Mucosa of rectum (tissue), 2 donors: ENCODE measurements at regions not wholly inside any gene's neighbourhood (a gene's known extent, or its start where the extent isn't known, plus 50 kb on each side); places are given as distances from the start of the nearest gene placed in this dataset.
"Not testable (repeated sequence)": the region's sequence is repeated elsewhere in the genome, so short reads cannot be mapped to it uniquely, and the experiment has no call there.

Source experiments
- H3K27ac ChIP-seq, 2 donors: one replicate each; pipeline ENCODE4 v1.7.0; 2013; ENCODE audit warnings: inconsistent platforms in 2 of 2, low read depth in 2 of 2, low read length in 2 of 2
- H3K27me3 ChIP-seq, 2 donors: one replicate each; pipeline ENCODE4 v1.7.0; 2013; ENCODE audit warnings: low read length in 2 of 2; ENCODE audit not compliant: control insufficient read depth in 2 of 2, insufficient read depth in 2 of 2
- H3K36me3 ChIP-seq, 2 donors: one replicate each; pipeline ENCODE4 v1.7.0; 2013; ENCODE audit warnings: low read length in 2 of 2; ENCODE audit not compliant: control insufficient read depth in 2 of 2, insufficient read depth in 2 of 2
- H3K4me1 ChIP-seq, 2 donors: one replicate each; pipeline ENCODE4 v1.7.0; 2013; ENCODE audit warnings: low read length in 2 of 2, mild to moderate bottlenecking in 1 of 2; ENCODE audit not compliant: control insufficient read depth in 2 of 2, insufficient read depth in 2 of 2
- H3K4me3 ChIP-seq, 2 donors: one replicate each; pipeline ENCODE4 v1.7.0; 2013; ENCODE audit warnings: low read length in 2 of 2
- H3K9ac ChIP-seq, 2 donors: one replicate each; pipeline ENCODE4 v1.7.0; 2013; ENCODE audit warnings: low read length in 2 of 2, low read depth in 1 of 2, mild to moderate bottlenecking in 1 of 2
- H3K9me3 ChIP-seq, 2 donors: one replicate each; pipeline ENCODE4 v1.7.0; 2013; ENCODE audit warnings: low read length in 2 of 2; ENCODE audit not compliant: control insufficient read depth in 2 of 2
- donor health status: healthy.
- donor health status: Normal muscosa, but diverticular disease.

DNA sequence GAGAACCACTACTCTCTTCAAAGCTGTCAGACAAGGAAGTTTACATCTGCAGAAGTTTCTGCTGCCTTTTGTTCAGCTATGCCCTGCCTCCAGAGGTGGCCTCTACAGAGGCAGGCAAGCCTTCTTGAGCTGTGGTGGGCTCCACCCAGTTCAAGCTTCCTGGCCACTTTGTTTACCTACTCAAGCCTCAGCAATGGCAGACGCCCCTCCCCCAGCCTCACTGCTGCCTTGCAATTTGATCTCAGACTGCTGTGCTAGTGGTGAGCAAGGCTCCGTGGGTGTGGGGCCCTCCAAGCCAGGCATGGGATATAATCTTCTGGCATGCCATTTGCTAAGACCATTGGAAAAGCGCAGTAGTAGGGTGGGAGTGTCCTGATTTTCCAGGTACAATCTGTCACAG, 144.0 kb downstream of the CCNG2 start:
- not testable (repeated sequence) for H3K9me3 ChIP-seq, H3K27me3 ChIP-seq, H3K4me3 ChIP-seq, H3K9ac ChIP-seq, H3K36me3 ChIP-seq, H3K27ac ChIP-seq, H3K4me1 ChIP-seq

DNA sequence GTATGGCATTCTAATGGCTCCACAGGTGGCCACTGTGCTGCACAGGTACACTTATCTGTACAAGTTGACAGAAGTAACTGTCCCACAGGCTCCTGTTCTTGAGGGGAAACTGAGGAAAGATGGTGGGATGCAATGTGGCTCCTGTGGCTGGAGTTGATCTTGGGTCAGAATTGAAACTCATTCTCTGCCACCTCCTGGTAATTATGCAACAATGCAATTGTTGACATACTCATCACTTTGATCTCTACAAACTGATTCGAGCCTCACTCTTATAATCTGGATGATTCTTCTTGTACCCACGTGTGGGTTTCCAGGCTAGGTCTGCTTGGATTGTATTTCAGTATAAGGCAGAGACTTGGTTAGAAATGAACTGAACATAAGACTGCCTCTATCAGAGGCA, 148.8 kb downstream of the CCNG2 start:
- H3K27me3 ChIP-seq: no peaks in the 10 kb centered on the region
- H3K9ac ChIP-seq: no peak overlapping the region
- H3K4me3 ChIP-seq: no peak overlapping the region
- H3K4me1 ChIP-seq: no peaks in the 10 kb centered on the region
- H3K27ac ChIP-seq: no peak overlapping the region
- no peaks in the 10 kb centered on the region for H3K9me3 ChIP-seq
- no peaks in the 10 kb centered on the region for H3K36me3 ChIP-seq

DNA sequence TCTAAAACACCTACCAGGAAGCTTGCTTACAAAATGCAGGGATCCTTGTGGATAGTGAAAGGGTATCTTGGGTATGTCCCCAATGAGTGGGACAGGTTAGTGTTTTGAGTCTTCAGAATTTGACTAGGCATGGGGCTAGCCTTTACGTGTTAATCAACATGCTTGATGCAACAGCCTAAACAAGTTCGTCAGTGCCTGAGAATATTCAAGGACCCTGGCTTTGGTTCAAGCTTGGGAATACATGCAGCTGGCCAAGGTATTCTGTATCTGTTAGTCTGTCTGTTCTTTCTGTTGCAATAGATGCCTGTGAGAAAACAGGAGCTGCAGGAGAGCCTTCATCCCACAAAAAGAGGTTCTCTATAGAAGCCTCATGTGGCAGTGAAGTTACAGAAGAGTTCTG, 149.5 kb downstream of the CCNG2 start:
- no peak overlapping the region for H3K4me3 ChIP-seq
- H3K27me3 ChIP-seq: no peaks in the 10 kb centered on the region
- H3K4me1 ChIP-seq: no peaks in the 10 kb centered on the region
- H3K9ac ChIP-seq: no peak overlapping the region
- H3K36me3 ChIP-seq: no peaks in the 10 kb centered on the region
- H3K27ac ChIP-seq: no peak overlapping the region
- H3K9me3 ChIP-seq: no peaks in the 10 kb centered on the region

DNA sequence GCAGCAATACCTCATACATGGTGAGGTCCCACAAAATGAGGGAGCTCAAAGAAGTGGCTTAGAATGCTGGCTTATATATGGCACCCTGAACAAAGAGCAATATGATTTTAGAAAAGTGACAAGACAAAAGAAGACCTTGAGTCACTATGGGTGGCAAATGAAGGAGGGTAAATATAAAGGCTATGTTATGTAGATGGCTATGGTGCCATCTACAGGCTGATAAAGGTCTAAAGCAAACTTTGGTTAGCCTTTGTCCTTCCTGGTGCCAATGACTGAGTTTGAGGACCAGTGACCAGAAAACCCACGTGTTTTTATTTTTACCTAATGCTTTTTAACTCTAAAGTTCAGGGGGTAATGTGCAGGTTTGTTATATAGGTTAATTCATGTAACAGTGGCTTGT, 151.8 kb downstream of the CCNG2 start:
- Histone ChIP-seq H3K9me3 (no peaks in the 10 kb centered on the region), H3K9ac (no peak overlapping the region), H3K4me3 (no peak overlapping the region), H3K36me3 (no peaks in the 10 kb centered on the region), H3K27ac (no peak overlapping the region), H3K27me3 (no peaks in the 10 kb centered on the region), H3K4me1 (no peaks in the 10 kb centered on the region)

DNA sequence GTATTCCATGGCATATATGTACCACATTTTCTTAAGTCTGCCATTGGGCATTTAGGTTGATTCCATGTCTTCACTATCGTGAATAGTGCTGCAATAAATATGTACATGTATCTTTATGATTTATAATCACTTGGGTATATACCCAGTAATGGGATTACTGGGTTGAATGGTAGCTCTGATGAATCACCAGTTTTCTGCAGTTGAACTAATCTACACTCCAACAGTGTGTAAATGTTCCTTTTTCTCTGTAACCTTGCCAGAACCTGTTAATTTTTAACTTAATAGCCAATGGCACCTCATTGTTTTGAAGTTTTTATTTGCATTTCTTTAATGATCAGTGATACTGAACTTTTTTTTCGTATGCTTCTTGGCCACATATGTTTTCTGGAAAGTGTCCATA, 152.5 kb downstream of the CCNG2 start:
- Histone ChIP-seq H3K9me3 (no peaks in the 10 kb centered on the region), H3K27me3 (no peaks in the 10 kb centered on the region), H3K36me3 (no peaks in the 10 kb centered on the region), H3K4me3 (no peak overlapping the region), H3K27ac (no peak overlapping the region), H3K4me1 (no peaks in the 10 kb centered on the region), H3K9ac (no peak overlapping the region)

DNA sequence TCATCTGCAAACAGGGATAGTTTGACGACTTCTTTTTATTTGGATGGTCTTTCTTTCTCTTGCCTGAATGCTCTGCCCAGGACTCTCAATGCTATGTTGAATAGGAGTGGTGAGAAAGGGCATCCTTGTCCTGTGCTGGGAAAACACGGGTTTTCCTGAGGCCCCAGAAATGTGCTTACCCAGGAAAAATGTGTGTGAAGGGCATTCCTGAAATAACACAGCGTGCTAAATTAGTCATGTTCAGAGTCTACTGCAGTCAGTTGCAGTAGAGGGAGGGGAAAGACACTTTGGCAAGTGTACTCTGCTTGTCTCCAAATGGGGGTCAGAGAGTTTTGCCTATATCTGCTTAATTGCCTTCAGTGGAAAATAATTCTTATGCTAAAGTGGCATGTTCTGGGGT, 153.9 kb downstream of the CCNG2 start:
- no peak overlapping the region for H3K27ac ChIP-seq
- H3K9ac ChIP-seq: no peak overlapping the region
- H3K27me3 ChIP-seq: no peaks in the 10 kb centered on the region
- H3K4me3 ChIP-seq: no peak overlapping the region
- no peaks in the 10 kb centered on the region for H3K36me3 ChIP-seq
- H3K4me1 ChIP-seq: no peaks in the 10 kb centered on the region
- no peaks in the 10 kb centered on the region for H3K9me3 ChIP-seq

DNA sequence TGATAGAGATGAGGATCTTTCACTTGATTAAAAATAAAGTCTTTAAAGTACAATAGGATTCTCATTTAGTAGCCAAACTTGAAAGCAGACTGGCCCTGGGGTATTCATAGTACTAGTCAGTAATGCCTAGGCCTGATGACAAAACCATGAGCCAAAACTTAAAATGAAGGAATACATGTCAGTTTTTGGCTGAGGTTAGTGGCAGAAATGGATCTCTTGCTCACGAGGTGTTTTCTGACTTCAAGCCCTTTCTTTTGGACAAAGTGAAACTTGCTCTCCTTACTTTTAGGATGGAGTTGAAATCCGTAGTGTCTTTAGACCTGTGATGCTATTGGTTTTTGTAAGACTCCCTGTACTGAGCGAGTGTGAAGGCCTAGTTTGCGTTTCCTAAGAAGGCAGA, 157.7 kb downstream of the CCNG2 start:
- H3K27me3 ChIP-seq: no peaks in the 10 kb centered on the region
- no peak overlapping the region for H3K27ac ChIP-seq
- H3K9me3 ChIP-seq: peaks cover 0 to 3% of the 10 kb centered on the region in 2 donors
- H3K4me3 ChIP-seq: no peak overlapping the region
- no peaks in the 10 kb centered on the region for H3K4me1 ChIP-seq
- no peaks in the 10 kb centered on the region for H3K36me3 ChIP-seq
- H3K9ac ChIP-seq: no peak overlapping the region

DNA sequence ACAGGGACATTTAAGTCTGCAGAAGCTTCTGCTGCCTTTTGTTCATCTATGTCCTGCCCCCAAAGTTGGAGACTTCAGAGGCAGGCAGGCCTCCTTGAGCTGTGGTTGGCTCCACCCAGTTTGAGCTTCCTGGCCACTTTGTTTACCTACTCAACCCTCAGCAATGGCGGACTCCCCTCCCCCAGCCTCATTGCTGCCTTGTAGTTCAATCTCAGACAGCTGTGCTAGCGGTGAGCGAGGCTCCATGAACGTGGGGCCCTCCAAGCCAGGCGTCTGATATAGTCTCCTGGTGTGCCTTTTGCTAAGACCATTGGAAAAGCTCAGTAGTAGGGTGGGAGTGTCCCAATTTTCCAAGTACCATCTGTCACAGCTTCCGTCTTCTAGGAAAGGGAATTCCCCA, 170.1 kb downstream of the CCNG2 start:
- Histone ChIP-seq H3K9ac (no peak overlapping the region), H3K27ac (no peak overlapping the region), H3K9me3 (no peaks in the 10 kb centered on the region), H3K4me3 (no peak overlapping the region), H3K36me3 (no peaks in the 10 kb centered on the region), H3K4me1 (no peaks in the 10 kb centered on the region), H3K27me3 (no peaks in the 10 kb centered on the region)

DNA sequence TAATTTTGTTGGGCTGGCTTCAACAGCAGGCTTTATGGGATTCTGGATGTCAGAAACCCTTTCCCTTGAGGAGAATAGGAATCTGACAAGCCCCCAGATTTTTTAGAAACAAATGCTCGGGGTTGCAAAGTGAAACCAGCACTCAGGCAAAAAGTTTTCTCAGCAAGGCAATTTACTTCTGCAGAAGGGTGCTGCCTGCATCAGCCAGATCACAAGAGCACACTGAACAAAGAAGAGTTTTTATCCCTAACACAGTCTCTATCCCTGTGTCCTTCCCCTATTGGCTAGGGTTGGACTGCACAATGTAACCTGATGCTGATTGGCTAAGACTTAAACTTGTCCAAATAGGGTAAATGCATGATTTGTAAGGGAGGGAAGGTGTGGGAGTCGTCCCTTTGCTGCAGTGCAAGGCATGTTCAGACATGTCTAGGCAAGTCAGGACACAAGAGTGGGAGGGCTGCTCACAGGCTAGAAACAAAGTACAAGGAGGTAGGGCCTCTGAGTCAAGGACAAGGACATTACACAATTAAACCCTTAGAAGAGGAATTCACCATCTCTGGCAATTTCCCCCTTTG, 175.8 kb downstream of the CCNG2 start:
- Histone ChIP-seq H3K27ac (no peak overlapping the region), H3K9me3 (peaks cover 10 to 14% of the 10 kb centered on the region in 2 donors)

DNA sequence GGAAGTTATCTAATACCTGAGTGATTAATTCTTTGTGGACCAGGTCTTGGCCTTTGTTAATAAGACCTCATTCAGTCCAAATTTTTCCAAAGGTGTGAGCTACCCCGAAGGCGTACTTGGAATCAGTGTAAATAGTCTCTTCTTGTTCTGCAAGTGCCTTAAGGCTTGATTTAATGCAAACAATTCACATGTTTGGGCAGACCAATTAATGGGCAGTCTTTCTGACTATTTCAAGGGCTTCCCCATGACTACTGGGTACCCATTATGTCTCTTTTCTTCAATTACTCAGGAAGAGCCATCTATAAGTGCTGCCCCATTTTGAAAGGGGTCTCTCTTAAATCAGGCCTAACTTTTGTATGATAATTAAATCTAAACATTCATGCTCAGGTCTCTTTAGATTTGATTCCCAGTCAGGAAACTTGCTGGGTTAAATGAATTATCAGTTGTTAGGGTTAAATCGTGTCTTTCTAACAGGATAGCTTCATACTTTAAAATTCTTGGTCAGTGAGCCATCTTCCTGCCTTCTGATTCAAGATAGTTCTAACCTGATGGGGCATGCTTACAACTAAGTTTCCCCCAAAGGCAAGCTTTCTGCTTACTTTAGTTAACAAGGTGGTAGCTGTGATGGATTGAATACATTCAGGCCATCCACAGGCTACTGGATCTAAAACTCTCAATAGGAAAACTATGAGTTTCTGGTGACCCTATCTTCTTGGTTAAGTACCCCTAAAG, 179.6 kb downstream of the CCNG2 start:
- H3K9ac ChIP-seq: no peak overlapping the region
- H3K9me3 ChIP-seq: peaks cover 10 to 14% of the 10 kb centered on the region in 2 donors
- no peak overlapping the region for H3K4me3 ChIP-seq
- H3K27ac ChIP-seq: no peak overlapping the region
- no peaks in the 10 kb centered on the region for H3K27me3 ChIP-seq
- H3K4me1 ChIP-seq: no peaks in the 10 kb centered on the region
- no peaks in the 10 kb centered on the region for H3K36me3 ChIP-seq

More for the DNA sequence above, 175.8 kb downstream of the CCNG2 start:
- Histone ChIP-seq H3K36me3 (no peaks in the 10 kb centered on the region), H3K4me3 (no peak overlapping the region), H3K9ac (no peak overlapping the region), H3K4me1 (no peaks in the 10 kb centered on the region), H3K27me3 (no peaks in the 10 kb centered on the region)
